Fibroblast of lung (primary cell): ENCODE measurements at regions not wholly inside any gene's neighbourhood (a gene's known extent, or its start where the extent isn't known, plus 50 kb on each side); places are given as distances from the start of the nearest gene placed in this dataset.

Source experiments
- EZH2 ChIP-seq: IDR thresholded peaks from 2 replicates; pipeline ENCODE4 v1.5.1; 2012; ENCODE audit warnings: low read length, control low read depth, mild to moderate bottlenecking; ENCODE audit errors: missing control alignments
- TF ChIP-seq, protein P1 (sequence below), 2 donors: IDR thresholded peaks in 1 of 2; conservative IDR thresholded peaks in 1 of 2; 1 replicate in 1 of 2; 2 replicates in 1 of 2; pipeline ENCODE4 v1.5.1; 2011 to 2012; ENCODE audit warnings: low read length in 2 of 2, control low read depth in 1 of 2, inconsistent platforms in 1 of 2, low read depth in 1 of 2, mild to moderate bottlenecking in 1 of 2

DNA sequence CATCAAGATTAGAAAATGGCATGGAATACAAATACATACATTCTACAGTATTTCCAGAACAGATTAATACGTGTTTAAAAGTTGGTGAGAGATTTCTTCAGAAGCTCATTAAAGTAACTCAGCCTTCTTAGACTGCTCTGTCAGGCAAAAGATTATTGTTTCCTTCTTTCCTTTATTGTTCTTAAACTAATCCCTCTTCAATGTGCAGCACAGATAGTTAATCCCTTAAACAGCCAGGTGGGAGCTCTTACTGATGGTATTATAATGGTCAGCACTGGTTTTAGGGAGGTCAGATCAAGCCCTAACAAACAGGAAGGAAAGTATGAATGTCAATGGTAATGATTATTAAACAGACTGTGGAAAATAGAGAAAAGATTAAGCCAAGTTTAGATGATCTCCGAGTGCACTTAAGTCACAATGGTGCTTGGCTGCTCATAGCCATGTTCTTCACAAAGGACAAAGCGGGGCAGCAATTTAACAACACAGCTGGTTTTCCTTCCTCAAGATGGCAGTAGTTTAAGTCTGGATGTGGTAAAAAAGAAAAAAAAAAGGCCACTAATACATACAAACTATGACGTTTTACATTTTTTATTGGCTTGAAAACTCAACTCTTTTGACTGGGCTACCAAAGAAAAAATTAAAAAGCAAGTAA lies 992.6 kb downstream of the PCDH9 start:
- no peak for TF ChIP-seq EZH2
- TF ChIP-seq, protein P1, sequence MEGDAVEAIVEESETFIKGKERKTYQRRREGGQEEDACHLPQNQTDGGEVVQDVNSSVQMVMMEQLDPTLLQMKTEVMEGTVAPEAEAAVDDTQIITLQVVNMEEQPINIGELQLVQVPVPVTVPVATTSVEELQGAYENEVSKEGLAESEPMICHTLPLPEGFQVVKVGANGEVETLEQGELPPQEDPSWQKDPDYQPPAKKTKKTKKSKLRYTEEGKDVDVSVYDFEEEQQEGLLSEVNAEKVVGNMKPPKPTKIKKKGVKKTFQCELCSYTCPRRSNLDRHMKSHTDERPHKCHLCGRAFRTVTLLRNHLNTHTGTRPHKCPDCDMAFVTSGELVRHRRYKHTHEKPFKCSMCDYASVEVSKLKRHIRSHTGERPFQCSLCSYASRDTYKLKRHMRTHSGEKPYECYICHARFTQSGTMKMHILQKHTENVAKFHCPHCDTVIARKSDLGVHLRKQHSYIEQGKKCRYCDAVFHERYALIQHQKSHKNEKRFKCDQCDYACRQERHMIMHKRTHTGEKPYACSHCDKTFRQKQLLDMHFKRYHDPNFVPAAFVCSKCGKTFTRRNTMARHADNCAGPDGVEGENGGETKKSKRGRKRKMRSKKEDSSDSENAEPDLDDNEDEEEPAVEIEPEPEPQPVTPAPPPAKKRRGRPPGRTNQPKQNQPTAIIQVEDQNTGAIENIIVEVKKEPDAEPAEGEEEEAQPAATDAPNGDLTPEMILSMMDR (conservative IDR thresholded peaks at IDR 0.05 in 1 of 2, IDR thresholded peaks at IDR 0.05 in 1 of 2; ENCODE audit: low read depth in 1 of 2, low read length in 2 of 2), result no peak
